NT2/D1 (cell line): ENCODE measurements at regions not wholly inside any gene's neighbourhood (a gene's known extent, or its start where the extent isn't known, plus 50 kb on each side); places are given as distances from the start of the nearest gene placed in this dataset.

ENCODE experiments used
- SUZ12 ChIP-seq: IDR thresholded peaks from 2 replicates; pipeline ENCODE4 v1.6.1; 2011; ENCODE audit not compliant: insufficient read length, insufficient read depth; ENCODE audit errors: extremely low read depth
- YY1 ChIP-seq: IDR thresholded peaks from 2 replicates; pipeline ENCODE4 v1.6.1; 2011; ENCODE audit not compliant: insufficient read length, insufficient read depth

GRCh38 chr6:106752641-106753040, 123.3 kb downstream of the QRSL1 start:
- TF ChIP-seq YY1 = no peak
- TF ChIP-seq SUZ12 = no peak
